HFFc6 (cell line): ENCODE measurements at regions not wholly inside any gene's neighbourhood (a gene's known extent, or its start where the extent isn't known, plus 50 kb on each side); places are given as distances from the start of the nearest gene placed in this dataset.

Source experiments
- DNase-seq: peaks from one replicate; pipeline ENCODE4 v3.0.0-alpha.2; 2018
- H3K27ac Mint-ChIP-seq: 2 replicates; pipeline ENCODE4 v1.8.0; 2020; ENCODE audit warnings: mild to moderate bottlenecking, mixed read lengths
- H3K27me3 Mint-ChIP-seq: 2 replicates; pipeline ENCODE4 v1.8.0; 2021; ENCODE audit warnings: mild to moderate bottlenecking, moderate library complexity, mixed read lengths; ENCODE audit not compliant: insufficient read depth
- H3K36me3 Mint-ChIP-seq: 2 replicates; pipeline ENCODE4 v1.8.0; 2021; ENCODE audit warnings: low read depth, mixed read lengths
- H3K4me1 Mint-ChIP-seq: 2 replicates; pipeline ENCODE4 v1.8.0; 2020; ENCODE audit warnings: low read depth, mixed read lengths
- H3K4me3 Mint-ChIP-seq: 2 replicates; pipeline ENCODE4 v1.8.0; 2020; ENCODE audit warnings: mild to moderate bottlenecking, moderate library complexity, mixed read lengths
- H3K9me3 Mint-ChIP-seq: 2 replicates; pipeline ENCODE4 v1.8.0; 2020; ENCODE audit warnings: mild to moderate bottlenecking, mixed read lengths
- CTCF ChIP-seq: fragments of 200-600 bp; sonication (generic); IDR thresholded peaks from 2 replicates; pipeline ENCODE4 v1.5.0; 2021; ENCODE audit warnings: antibody characterized with exemption, mild to moderate bottlenecking

DNA sequence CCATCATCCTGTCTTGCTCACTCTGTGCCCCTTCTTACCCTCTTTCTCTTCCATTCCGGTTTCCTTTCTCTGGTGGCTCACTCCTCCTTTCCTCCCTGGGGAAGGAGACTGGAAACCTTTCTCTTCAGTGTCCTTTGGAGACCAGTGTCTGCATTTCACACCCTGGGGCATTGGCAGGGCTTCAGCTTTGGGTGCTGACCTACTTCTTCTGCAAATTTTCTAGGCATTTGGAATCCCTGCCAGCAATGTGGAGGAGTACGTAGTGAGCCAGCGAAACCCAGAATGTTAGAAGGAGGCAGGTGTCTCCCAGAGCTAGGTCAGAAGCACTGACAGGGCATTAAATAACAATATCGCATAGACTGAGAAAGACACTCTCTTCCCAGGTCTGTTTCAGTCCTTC, 122.2 kb downstream of the SLC28A3 start:
- no peaks in the 10 kb centered on the region for H3K9me3 Mint-ChIP-seq
- peaks cover 21% of the 10 kb centered on the region for H3K27me3 Mint-ChIP-seq
- no peak for TF ChIP-seq CTCF
- DNase-seq = no peak
- H3K4me3 Mint-ChIP-seq = no peak overlapping the region
- no peaks in the 10 kb centered on the region for H3K4me1 Mint-ChIP-seq
- H3K27ac Mint-ChIP-seq = no peak overlapping the region
- no peaks in the 10 kb centered on the region for H3K36me3 Mint-ChIP-seq

DNA sequence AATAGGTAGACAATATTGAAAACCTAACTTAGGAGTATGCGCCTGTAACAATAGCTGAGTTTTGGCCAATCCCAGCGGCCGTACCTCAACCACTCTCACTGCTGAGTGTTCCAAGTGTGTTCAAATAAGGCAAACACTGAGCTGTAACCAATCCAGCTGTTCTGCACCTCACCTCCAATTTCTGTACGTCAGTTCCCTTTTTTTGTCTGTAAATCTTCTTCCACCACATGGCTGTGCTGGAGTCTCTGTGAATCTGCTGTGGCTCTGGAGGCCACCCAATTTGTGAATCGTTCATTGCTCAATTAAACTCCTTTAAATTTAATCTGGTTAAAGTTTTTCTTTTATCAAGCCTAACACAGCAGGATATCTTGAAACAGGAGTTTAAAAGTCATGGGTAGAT, 116.3 kb downstream of the SLC28A3 start:
- H3K4me3 Mint-ChIP-seq = no peak overlapping the region
- H3K4me1 Mint-ChIP-seq = no peaks in the 10 kb centered on the region
- H3K27me3 Mint-ChIP-seq = peaks cover 4% of the 10 kb centered on the region; the same call in 1 of the 2 replicates
- TF ChIP-seq CTCF = no peak
- H3K36me3 Mint-ChIP-seq = no peaks in the 10 kb centered on the region
- no peak for DNase-seq
- H3K9me3 Mint-ChIP-seq = no peaks in the 10 kb centered on the region
- no peak overlapping the region for H3K27ac Mint-ChIP-seq
